LNCaP clone FGC (cell line): ENCODE measurements at regions not wholly inside any gene's neighbourhood (a gene's known extent, or its start where the extent isn't known, plus 50 kb on each side); places are given as distances from the start of the nearest gene placed in this dataset.
A peak's percentile ranks its signal among the peaks of the same experiment; 100 is the strongest.

Source experiments
- DNase-seq: peaks from one replicate; pipeline ENCODE4 v3.0.0-alpha.2; 2011; ENCODE audit warnings: low read depth
- H3K4me3 ChIP-seq: 2 replicates; pipeline ENCODE4 v1.5.1; 2011; ENCODE audit warnings: mild to moderate bottlenecking, low read depth, low read length, control low read depth
- CTCF ChIP-seq: IDR thresholded peaks from 2 replicates; pipeline ENCODE4 v1.5.1; 2012; ENCODE audit warnings: mild to moderate bottlenecking; ENCODE audit not compliant: control insufficient read depth, insufficient read depth; ENCODE audit errors: extremely low read depth

- no peak for DNase-seq
- no peak overlapping the region for H3K4me3 ChIP-seq
- TF ChIP-seq CTCF, result no peak
Measured at GRCh38 chr21:18759267-18759666, 355.7 kb upstream of the TMPRSS15 start.

- H3K4me3 ChIP-seq, result 0 out of 2 replicates have a peak overlapping the region, but pooled peaks have one; percentile 15
- no peak for TF ChIP-seq CTCF
- DNase-seq, result no peak
Measured at GRCh38 chr21:18759751-18760161, 356.2 kb upstream of the TMPRSS15 start.

GRCh38 chr21:18760247-18760646 is 356.7 kb upstream of the TMPRSS15 start:
- no peak for DNase-seq
- no peak for TF ChIP-seq CTCF
- H3K4me3 ChIP-seq, result no peak overlapping the region

GRCh38 chr21:18764720-18765119 is 361.1 kb upstream of the TMPRSS15 start:
- no peak for DNase-seq
- no peak for TF ChIP-seq CTCF

GRCh38 chr21:18769599-18769998 is 366.0 kb upstream of the TMPRSS15 start:
- TF ChIP-seq CTCF, result no peak
- H3K4me3 ChIP-seq, result no peak overlapping the region
- DNase-seq, result no peak

More at GRCh38 chr21:18764720-18765119, 361.1 kb upstream of the TMPRSS15 start:
- H3K4me3 ChIP-seq, result no peak overlapping the region

- TF ChIP-seq CTCF, result no peak
- no peak for DNase-seq
- H3K4me3 ChIP-seq, result no peak overlapping the region
Measured at GRCh38 chr21:18771845-18772380, 368.3 kb upstream of the TMPRSS15 start.

GRCh38 chr21:18772404-18772803 is 368.8 kb upstream of the TMPRSS15 start:
- no peak overlapping the region for H3K4me3 ChIP-seq
- no peak for DNase-seq
- TF ChIP-seq CTCF, result no peak
